ENCODE measurements at regions not wholly inside any gene's neighbourhood (a gene's known extent, or its start where the extent isn't known, plus 50 kb on each side); places are given as distances from the start of the nearest gene placed in this dataset.

GRCh38 chr14:79989990-79990389 is 221.3 kb downstream of the DIO2 start:
- DNase-seq (ENCODE audit: extremely low spot score, unreplicated experiment) = no peak

DNA sequence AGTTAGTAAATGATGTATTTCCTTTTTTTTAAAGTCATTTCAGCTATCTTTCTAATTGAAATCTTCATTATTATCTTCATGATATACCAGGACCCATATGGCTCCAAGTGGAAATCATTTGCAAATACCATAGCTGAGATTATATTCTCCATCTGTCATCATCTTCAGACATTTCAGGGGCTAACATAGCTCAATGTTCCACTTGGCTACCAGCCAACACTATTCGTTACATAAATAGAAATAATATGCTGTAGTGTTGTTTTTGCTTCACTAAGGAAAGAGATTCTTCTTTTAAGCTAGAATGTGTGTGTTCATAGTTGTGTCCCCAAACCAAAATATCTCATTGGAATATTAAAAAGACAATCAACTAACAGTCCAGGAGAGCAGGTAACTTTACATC is 225.1 kb downstream of the DIO2 start:
- TF ChIP-seq, protein P1, sequence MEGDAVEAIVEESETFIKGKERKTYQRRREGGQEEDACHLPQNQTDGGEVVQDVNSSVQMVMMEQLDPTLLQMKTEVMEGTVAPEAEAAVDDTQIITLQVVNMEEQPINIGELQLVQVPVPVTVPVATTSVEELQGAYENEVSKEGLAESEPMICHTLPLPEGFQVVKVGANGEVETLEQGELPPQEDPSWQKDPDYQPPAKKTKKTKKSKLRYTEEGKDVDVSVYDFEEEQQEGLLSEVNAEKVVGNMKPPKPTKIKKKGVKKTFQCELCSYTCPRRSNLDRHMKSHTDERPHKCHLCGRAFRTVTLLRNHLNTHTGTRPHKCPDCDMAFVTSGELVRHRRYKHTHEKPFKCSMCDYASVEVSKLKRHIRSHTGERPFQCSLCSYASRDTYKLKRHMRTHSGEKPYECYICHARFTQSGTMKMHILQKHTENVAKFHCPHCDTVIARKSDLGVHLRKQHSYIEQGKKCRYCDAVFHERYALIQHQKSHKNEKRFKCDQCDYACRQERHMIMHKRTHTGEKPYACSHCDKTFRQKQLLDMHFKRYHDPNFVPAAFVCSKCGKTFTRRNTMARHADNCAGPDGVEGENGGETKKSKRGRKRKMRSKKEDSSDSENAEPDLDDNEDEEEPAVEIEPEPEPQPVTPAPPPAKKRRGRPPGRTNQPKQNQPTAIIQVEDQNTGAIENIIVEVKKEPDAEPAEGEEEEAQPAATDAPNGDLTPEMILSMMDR (IDR thresholded peaks at IDR 0.05) = no peak
- Mint-ChIP-seq H3K27ac (ENCODE audit: unreplicated experiment) (no peak overlapping the region), H3K36me3 (ENCODE audit: unreplicated experiment) (no peaks in the 10 kb centered on the region), H3K27me3 (ENCODE audit: unreplicated experiment) (no peaks in the 10 kb centered on the region), H3K4me1 (ENCODE audit: unreplicated experiment) (peaks cover 16% of the 10 kb centered on the region), H3K9me3 (ENCODE audit: unreplicated experiment) (peaks cover 4% of the 10 kb centered on the region), H3K4me3 (ENCODE audit: unreplicated experiment) (no peak overlapping the region)
- DNase-seq (ENCODE audit: extremely low spot score, unreplicated experiment) = no peak

More at GRCh38 chr14:79989990-79990389, 221.3 kb downstream of the DIO2 start:
- H3K27ac Mint-ChIP-seq (ENCODE audit: unreplicated experiment) = no peak overlapping the region
- peaks cover 2% of the 10 kb centered on the region for H3K27me3 Mint-ChIP-seq (ENCODE audit: unreplicated experiment)
- peaks cover 4% of the 10 kb centered on the region for H3K9me3 Mint-ChIP-seq (ENCODE audit: unreplicated experiment)
- H3K4me1 Mint-ChIP-seq (ENCODE audit: unreplicated experiment) = peaks cover 29% of the 10 kb centered on the region
- H3K4me3 Mint-ChIP-seq (ENCODE audit: unreplicated experiment) = no peak overlapping the region
- TF ChIP-seq, protein P1 (IDR thresholded peaks at IDR 0.05) = no peak
- no peaks in the 10 kb centered on the region for H3K36me3 Mint-ChIP-seq (ENCODE audit: unreplicated experiment)

GRCh38 chr14:79972230-79972629 is 239.1 kb downstream of the DIO2 start:
- no peak for DNase-seq (ENCODE audit: extremely low spot score, unreplicated experiment)
- Mint-ChIP-seq H3K36me3 (ENCODE audit: unreplicated experiment) (no peaks in the 10 kb centered on the region), H3K27ac (ENCODE audit: unreplicated experiment) (no peak overlapping the region), H3K9me3 (ENCODE audit: unreplicated experiment) (no peaks in the 10 kb centered on the region), H3K4me1 (ENCODE audit: unreplicated experiment) (peaks cover 13% of the 10 kb centered on the region), H3K4me3 (ENCODE audit: unreplicated experiment) (no peak overlapping the region), H3K27me3 (ENCODE audit: unreplicated experiment) (peaks cover 5% of the 10 kb centered on the region)
- TF ChIP-seq, protein P1 (IDR thresholded peaks at IDR 0.05) = no peak

DNA sequence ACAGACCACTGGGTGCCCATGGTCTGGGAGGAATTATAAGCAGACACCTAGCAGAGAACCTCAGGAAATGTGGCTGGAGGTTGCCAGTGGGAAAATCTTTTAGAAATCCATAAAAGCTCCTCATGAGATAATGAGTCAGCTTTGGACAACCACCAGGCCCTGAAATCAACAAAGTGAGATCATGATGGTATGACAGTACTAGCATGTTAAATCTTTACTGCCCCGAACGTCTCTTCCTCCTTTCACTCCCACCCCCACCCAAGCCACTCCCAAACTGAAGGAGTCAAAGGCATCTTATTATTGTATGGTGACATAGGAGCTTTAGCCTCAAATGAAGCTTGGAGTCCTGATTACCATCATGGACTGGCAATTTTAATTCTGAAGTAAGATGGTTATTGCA is 240.0 kb downstream of the DIO2 start:
- no peaks in the 10 kb centered on the region for H3K36me3 Mint-ChIP-seq (ENCODE audit: unreplicated experiment)
- no peak overlapping the region for H3K27ac Mint-ChIP-seq (ENCODE audit: unreplicated experiment)
- TF ChIP-seq, protein P1 (IDR thresholded peaks at IDR 0.05) = no peak
- peaks cover 13% of the 10 kb centered on the region for H3K4me1 Mint-ChIP-seq (ENCODE audit: unreplicated experiment)
- peaks cover 4% of the 10 kb centered on the region for H3K9me3 Mint-ChIP-seq (ENCODE audit: unreplicated experiment)
- H3K4me3 Mint-ChIP-seq (ENCODE audit: unreplicated experiment) = no peak overlapping the region
- DNase-seq (ENCODE audit: extremely low spot score, unreplicated experiment) = no peak
- H3K27me3 Mint-ChIP-seq (ENCODE audit: unreplicated experiment) = peaks cover 5% of the 10 kb centered on the region

GRCh38 chr14:79967453-79967852 is 243.9 kb downstream of the DIO2 start:
- Mint-ChIP-seq H3K36me3 (ENCODE audit: unreplicated experiment) (no peaks in the 10 kb centered on the region), H3K9me3 (ENCODE audit: unreplicated experiment) (peaks cover 4% of the 10 kb centered on the region), H3K27ac (ENCODE audit: unreplicated experiment) (no peak overlapping the region), H3K4me1 (ENCODE audit: unreplicated experiment) (peaks cover 11% of the 10 kb centered on the region), H3K27me3 (ENCODE audit: unreplicated experiment) (peaks cover 8% of the 10 kb centered on the region), H3K4me3 (ENCODE audit: unreplicated experiment) (no peak overlapping the region)
- DNase-seq (ENCODE audit: extremely low spot score, unreplicated experiment) = no peak
- TF ChIP-seq, protein P1 (IDR thresholded peaks at IDR 0.05) = no peak
